Nephron (organoid): ENCODE measurements at regions not wholly inside any gene's neighbourhood (a gene's known extent, or its start where the extent isn't known, plus 50 kb on each side); places are given as distances from the start of the nearest gene placed in this dataset.

ENCODE experiments used
- H3K27ac Mint-ChIP-seq, 3 experiments: 2 replicates each; pipeline ENCODE4 v1.8.0; 2020; ENCODE audit warnings: mixed read lengths in 3 of 3, mild to moderate bottlenecking in 2 of 3, moderate library complexity in 1 of 3
- H3K27me3 Mint-ChIP-seq: 2 replicates; pipeline ENCODE4 v1.8.0; 2021; ENCODE audit warnings: low read depth, mild to moderate bottlenecking, moderate library complexity, mixed read lengths
- H3K36me3 Mint-ChIP-seq: 2 replicates; pipeline ENCODE4 v1.8.0; 2020; ENCODE audit warnings: low read depth, mixed read lengths
- H3K4me1 Mint-ChIP-seq: 2 replicates; pipeline ENCODE4 v1.8.0; 2020; ENCODE audit warnings: mixed read lengths
- H3K4me3 Mint-ChIP-seq, 3 experiments: 2 replicates each; pipeline ENCODE4 v1.8.0; 2020; ENCODE audit warnings: mild to moderate bottlenecking in 3 of 3, mixed read lengths in 3 of 3, moderate library complexity in 2 of 3
- H3K9me3 Mint-ChIP-seq: 2 replicates; pipeline ENCODE4 v1.8.0; 2020; ENCODE audit warnings: mixed read lengths
- TF ChIP-seq, protein P1 (sequence below), 3 experiments: fragments of 200-600 bp; sonication (generic); IDR thresholded peaks; one replicate each; pipeline ENCODE4 v1.5.0; 2021; ENCODE audit warnings: antibody characterized with exemption in 3 of 3; ENCODE audit not compliant: unreplicated experiment in 3 of 3

DNA sequence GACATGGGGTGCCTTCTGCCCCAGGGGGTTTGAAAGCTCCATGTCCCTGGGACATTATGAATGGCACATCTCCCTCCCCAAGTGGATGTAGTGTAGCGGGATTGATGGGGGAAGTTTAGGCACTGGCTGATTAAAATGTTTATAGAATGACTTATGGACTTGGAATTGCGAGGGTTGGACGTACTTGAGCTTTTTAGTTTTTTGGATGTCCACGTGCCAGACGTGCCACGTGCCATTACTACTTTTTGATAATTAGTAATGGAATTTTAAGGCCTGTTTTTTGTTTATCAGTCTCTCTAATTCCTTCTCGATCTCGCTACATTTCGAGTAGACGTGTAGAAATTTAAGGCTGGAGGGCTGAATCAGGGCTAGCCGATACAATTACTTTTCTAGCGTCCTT, 162.8 kb downstream of the TBXT start:
- Mint-ChIP-seq H3K9me3 (no peaks in the 10 kb centered on the region), H3K4me1 (peaks cover 58% of the 10 kb centered on the region), H3K27me3 (peaks cover 50% of the 10 kb centered on the region)

DNA sequence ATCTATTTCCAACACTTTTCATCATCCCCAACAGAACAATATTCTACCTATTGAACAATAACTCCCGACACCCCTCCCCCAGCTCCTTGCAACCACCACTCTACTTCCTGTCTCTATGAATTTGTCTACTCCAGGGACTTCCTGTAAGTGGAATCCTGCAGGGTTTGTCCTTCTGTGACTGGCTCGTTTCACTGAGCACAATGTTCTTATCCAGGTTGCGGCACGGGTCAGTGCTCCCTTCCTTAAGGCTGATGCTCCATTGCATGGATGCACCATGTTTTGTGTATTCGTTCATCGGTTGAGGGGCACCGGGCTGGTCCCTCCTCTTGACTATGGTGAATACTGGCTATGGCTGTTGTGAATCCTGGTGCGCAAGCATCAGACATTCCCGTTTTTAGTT, 163.2 kb downstream of the TBXT start:
- no peaks in the 10 kb centered on the region for H3K36me3 Mint-ChIP-seq
- TF ChIP-seq, protein P1, sequence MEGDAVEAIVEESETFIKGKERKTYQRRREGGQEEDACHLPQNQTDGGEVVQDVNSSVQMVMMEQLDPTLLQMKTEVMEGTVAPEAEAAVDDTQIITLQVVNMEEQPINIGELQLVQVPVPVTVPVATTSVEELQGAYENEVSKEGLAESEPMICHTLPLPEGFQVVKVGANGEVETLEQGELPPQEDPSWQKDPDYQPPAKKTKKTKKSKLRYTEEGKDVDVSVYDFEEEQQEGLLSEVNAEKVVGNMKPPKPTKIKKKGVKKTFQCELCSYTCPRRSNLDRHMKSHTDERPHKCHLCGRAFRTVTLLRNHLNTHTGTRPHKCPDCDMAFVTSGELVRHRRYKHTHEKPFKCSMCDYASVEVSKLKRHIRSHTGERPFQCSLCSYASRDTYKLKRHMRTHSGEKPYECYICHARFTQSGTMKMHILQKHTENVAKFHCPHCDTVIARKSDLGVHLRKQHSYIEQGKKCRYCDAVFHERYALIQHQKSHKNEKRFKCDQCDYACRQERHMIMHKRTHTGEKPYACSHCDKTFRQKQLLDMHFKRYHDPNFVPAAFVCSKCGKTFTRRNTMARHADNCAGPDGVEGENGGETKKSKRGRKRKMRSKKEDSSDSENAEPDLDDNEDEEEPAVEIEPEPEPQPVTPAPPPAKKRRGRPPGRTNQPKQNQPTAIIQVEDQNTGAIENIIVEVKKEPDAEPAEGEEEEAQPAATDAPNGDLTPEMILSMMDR (IDR thresholded peaks at IDR 0.05; ENCODE audit: unreplicated experiment in 3 of 3): no peak
- H3K4me1 Mint-ChIP-seq: peaks cover 55% of the 10 kb centered on the region
- H3K9me3 Mint-ChIP-seq: no peaks in the 10 kb centered on the region
- peaks cover 50% of the 10 kb centered on the region for H3K27me3 Mint-ChIP-seq
- H3K4me3 Mint-ChIP-seq: peak overlapping the region in 2 of 3 experiments; percentile 58 to 71
- peak overlapping the region in 2 of 3 experiments; percentile 57 to 63 for H3K27ac Mint-ChIP-seq

More for the DNA sequence above, 162.8 kb downstream of the TBXT start:
- Mint-ChIP-seq H3K4me3 (peak overlapping the region; percentile 73 to 77 (median 74)), H3K27ac (peak overlapping the region; percentile 63 to 82 (median 64)), H3K36me3 (no peaks in the 10 kb centered on the region)
- TF ChIP-seq, protein P1 (IDR thresholded peaks at IDR 0.05; ENCODE audit: unreplicated experiment in 3 of 3): no peak

DNA sequence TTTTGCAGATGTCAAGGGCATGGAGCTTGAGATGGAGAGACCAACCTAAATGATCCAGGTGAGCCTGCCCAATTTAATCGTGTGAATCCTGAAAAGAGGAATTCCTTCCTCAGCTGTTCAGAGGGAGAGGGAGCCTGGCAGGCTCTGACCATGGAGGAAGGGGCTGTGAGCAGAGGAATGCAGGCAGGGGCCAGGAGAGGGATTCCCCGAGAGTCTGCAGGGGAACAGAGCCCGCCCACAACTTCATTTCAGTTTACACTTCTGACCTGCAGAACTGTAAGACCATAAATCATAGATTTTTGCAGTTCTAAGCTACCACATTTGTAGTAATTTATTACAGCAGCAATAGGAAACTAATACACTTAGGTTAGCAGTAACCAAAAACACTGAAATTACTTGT, 164.1 kb downstream of the TBXT start:
- H3K36me3 Mint-ChIP-seq: no peaks in the 10 kb centered on the region
- H3K4me1 Mint-ChIP-seq: peaks cover 47% of the 10 kb centered on the region
- TF ChIP-seq, protein P1 (IDR thresholded peaks at IDR 0.05; ENCODE audit: unreplicated experiment in 3 of 3): no peak
- H3K27me3 Mint-ChIP-seq: peaks cover 49% of the 10 kb centered on the region
- peak overlapping the region in 2 of 3 experiments; percentile 37 to 67 for H3K27ac Mint-ChIP-seq
- peak overlapping the region in 2 of 3 experiments; percentile 4 to 56 for H3K4me3 Mint-ChIP-seq
- H3K9me3 Mint-ChIP-seq: no peaks in the 10 kb centered on the region

DNA sequence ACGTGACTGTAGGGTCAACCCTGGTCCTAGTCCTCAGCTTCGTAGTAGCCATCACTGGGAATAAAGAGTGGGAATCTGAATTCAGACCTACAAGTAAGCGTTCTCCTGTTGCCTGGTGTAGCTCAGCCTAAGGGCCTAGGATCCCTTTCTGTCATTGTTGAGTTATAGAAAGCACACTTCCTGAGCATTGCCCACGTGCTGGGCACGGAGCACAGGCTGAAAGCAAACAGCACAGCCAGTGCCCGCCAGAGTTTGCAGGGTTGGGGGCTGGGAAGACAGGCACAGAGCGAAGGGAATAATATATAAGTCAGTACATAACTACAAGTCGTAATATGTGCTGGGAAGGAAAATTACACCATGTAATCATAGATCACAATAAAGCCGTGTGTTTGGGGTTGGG, 166.3 kb downstream of the TBXT start:
- H3K27ac Mint-ChIP-seq: no peak overlapping the region

DNA sequence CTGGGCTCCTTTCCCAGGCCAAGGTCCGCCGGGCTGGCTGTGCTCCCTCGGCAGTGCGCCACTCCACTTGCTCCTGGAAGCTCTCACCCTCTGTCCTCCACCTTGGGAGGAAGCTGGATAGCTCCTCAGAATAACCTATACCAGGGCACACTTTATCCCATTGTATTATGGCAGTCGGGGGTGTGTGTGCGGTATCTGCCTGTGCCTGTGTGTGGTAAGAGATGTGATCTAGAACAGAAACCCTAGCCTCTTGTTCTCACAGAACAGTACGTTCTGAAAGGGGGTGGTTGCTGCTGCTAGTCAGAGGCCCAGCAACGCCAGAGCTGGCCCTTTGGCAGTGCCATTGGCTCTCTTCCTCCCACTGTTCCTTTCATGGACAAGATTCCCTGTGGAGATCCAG, 168.4 kb downstream of the TBXT start:
- peaks cover 11% of the 10 kb centered on the region for H3K4me1 Mint-ChIP-seq
- no peaks in the 10 kb centered on the region for H3K36me3 Mint-ChIP-seq
- no peak overlapping the region for H3K27ac Mint-ChIP-seq
- H3K27me3 Mint-ChIP-seq: peaks cover 36% of the 10 kb centered on the region
- H3K4me3 Mint-ChIP-seq: no peak overlapping the region
- TF ChIP-seq, protein P1 (IDR thresholded peaks at IDR 0.05; ENCODE audit: unreplicated experiment in 3 of 3): no peak
- H3K9me3 Mint-ChIP-seq: no peaks in the 10 kb centered on the region

More for the DNA sequence above, 166.3 kb downstream of the TBXT start:
- peaks cover 27% of the 10 kb centered on the region for H3K4me1 Mint-ChIP-seq
- no peaks in the 10 kb centered on the region for H3K9me3 Mint-ChIP-seq
- TF ChIP-seq, protein P1 (IDR thresholded peaks at IDR 0.05; ENCODE audit: unreplicated experiment in 3 of 3): no peak
- H3K36me3 Mint-ChIP-seq: no peaks in the 10 kb centered on the region
- H3K27me3 Mint-ChIP-seq: peaks cover 28% of the 10 kb centered on the region
- no peak overlapping the region for H3K4me3 Mint-ChIP-seq

DNA sequence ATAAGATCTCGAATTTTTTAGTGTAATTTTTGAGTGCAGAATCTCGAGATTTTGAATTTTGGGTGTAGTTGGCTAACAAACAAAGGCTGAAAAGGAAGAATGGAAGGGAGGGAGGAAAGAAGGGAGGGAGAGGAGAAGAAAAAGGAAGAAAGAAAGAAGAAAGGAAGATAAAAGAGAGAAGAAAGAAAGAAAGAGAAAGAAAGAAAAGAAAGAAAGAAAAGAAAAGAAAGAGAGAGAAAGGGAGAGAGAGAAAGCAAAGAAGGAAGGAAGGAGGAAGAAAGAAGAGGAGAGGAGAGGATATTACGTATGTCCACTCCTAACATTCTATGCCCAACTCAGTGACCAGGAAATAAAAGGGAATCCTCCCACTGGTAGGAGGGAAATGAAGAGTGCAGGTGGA, 169.6 kb downstream of the TBXT start:
- H3K4me3 Mint-ChIP-seq: no peak overlapping the region
- TF ChIP-seq, protein P1 (IDR thresholded peaks at IDR 0.05; ENCODE audit: unreplicated experiment in 3 of 3): no peak
- peaks cover 2% of the 10 kb centered on the region for H3K4me1 Mint-ChIP-seq
- no peak overlapping the region for H3K27ac Mint-ChIP-seq
- peaks cover 34% of the 10 kb centered on the region for H3K27me3 Mint-ChIP-seq
- H3K9me3 Mint-ChIP-seq: no peaks in the 10 kb centered on the region
- H3K36me3 Mint-ChIP-seq: no peaks in the 10 kb centered on the region
